Thoracic aorta (tissue), 2 donors: ENCODE measurements at regions not wholly inside any gene's neighbourhood (a gene's known extent, or its start where the extent isn't known, plus 50 kb on each side); places are given as distances from the start of the nearest gene placed in this dataset.

Experiments
- ATAC-seq: fragments of 150-250 bp; one replicate; pipeline ENCODE4 v1.8.0; 2017; ENCODE audit warnings: low read depth; ENCODE audit not compliant: insufficient number of reproducible peaks, low FRiP score
- DNase-seq: peaks from one replicate; pipeline ENCODE4 v3.0.0-alpha.2; 2020; ENCODE audit warnings: low spot score
- H3K27ac ChIP-seq, 2 donors: fragments of 200-600 bp; sonication (generic); 1 replicate in 1 of 2; 2 replicates in 1 of 2; pipeline ENCODE4 v1.5.1; 2016; ENCODE audit warnings: mild to moderate bottlenecking in 2 of 2, moderate library complexity in 2 of 2
- H3K27me3 ChIP-seq: fragments of 200-600 bp; sonication (generic); replicated peaks from 2 replicates; pipeline ENCODE4 v1.6.0; 2016; ENCODE audit warnings: mild to moderate bottlenecking; ENCODE audit not compliant: insufficient read depth
- H3K36me3 ChIP-seq: fragments of 200-600 bp; sonication (generic); one replicate; pipeline ENCODE4 v1.5.1; 2016
- H3K4me1 ChIP-seq, 2 donors: fragments of 200-600 bp; sonication (generic); 1 replicate in 1 of 2; 2 replicates in 1 of 2; pipeline versions ENCODE4 v1.5.1 to v1.6.0; 2016; ENCODE audit warnings: low read depth in 2 of 2, mild to moderate bottlenecking in 1 of 2; ENCODE audit not compliant: control insufficient read depth in 1 of 2
- H3K4me3 ChIP-seq: fragments of 200-600 bp; sonication (generic); 2 replicates; pipeline ENCODE4 v1.5.1; 2016; ENCODE audit warnings: mild to moderate bottlenecking
- H3K9me3 ChIP-seq: fragments of 200-600 bp; sonication (generic); 2 replicates; pipeline ENCODE4 v1.5.1; 2016
- CTCF ChIP-seq: fragments of 200-600 bp; sonication (generic); IDR thresholded peaks from one replicate; pipeline ENCODE4 v1.5.1; 2019; ENCODE audit warnings: antibody characterized with exemption

GRCh38 chr15:66638377-66638776, 63.7 kb upstream of the SMAD6 start:
- Histone ChIP-seq H3K4me1 (peaks cover 3 to 7% of the 10 kb centered on the region in 2 donors), H3K27me3 (no peaks in the 10 kb centered on the region), H3K9me3 (no peaks in the 10 kb centered on the region), H3K4me3 (no peak overlapping the region), H3K27ac (no peak overlapping the region), H3K36me3 (no peaks in the 10 kb centered on the region)
- no peak for TF ChIP-seq CTCF
- DNase-seq, result no peak
- ATAC-seq, result no peak

- no peaks in the 10 kb centered on the region for H3K9me3 ChIP-seq
- no peak for ATAC-seq
- H3K4me3 ChIP-seq, result no peak overlapping the region
- H3K36me3 ChIP-seq, result no peaks in the 10 kb centered on the region
- no peak for TF ChIP-seq CTCF
- H3K4me1 ChIP-seq, result peaks cover under 1 to 20% of the 10 kb centered on the region in 2 donors
- no peak for DNase-seq
- H3K27ac ChIP-seq, result no peak overlapping the region
- no peaks in the 10 kb centered on the region for H3K27me3 ChIP-seq
Observed at GRCh38 chr15:66641485-66642315, 60.3 kb upstream of the SMAD6 start.

GRCh38 chr15:66642514-66642913, 59.5 kb upstream of the SMAD6 start:
- Histone ChIP-seq H3K36me3 (no peaks in the 10 kb centered on the region), H3K27ac (no peak overlapping the region)
- no peak for ATAC-seq

GRCh38 chr15:66643033-66643432, 59.0 kb upstream of the SMAD6 start:
- no peaks in the 10 kb centered on the region for H3K36me3 ChIP-seq
- no peak overlapping the region for H3K27ac ChIP-seq
- H3K27me3 ChIP-seq, result no peaks in the 10 kb centered on the region
- TF ChIP-seq CTCF, result no peak
- H3K4me1 ChIP-seq, result peaks cover 11 to 33% of the 10 kb centered on the region in 2 donors
- DNase-seq (no peak), ATAC-seq (no peak)
- H3K9me3 ChIP-seq, result no peaks in the 10 kb centered on the region
- H3K4me3 ChIP-seq, result no peak overlapping the region

More at GRCh38 chr15:66642514-66642913, 59.5 kb upstream of the SMAD6 start:
- Histone ChIP-seq H3K9me3 (no peaks in the 10 kb centered on the region), H3K4me3 (no peak overlapping the region), H3K27me3 (no peaks in the 10 kb centered on the region), H3K4me1 (peaks cover 9 to 28% of the 10 kb centered on the region in 2 donors)
- no peak for TF ChIP-seq CTCF
- DNase-seq, result no peak

- Histone ChIP-seq H3K27ac (no peak overlapping the region), H3K9me3 (no peaks in the 10 kb centered on the region), H3K4me1 (peaks cover 11 to 34% of the 10 kb centered on the region in 2 donors), H3K27me3 (no peaks in the 10 kb centered on the region), H3K4me3 (no peak overlapping the region), H3K36me3 (no peaks in the 10 kb centered on the region)
- no peak for TF ChIP-seq CTCF
- DNase-seq (no peak), ATAC-seq (no peak)
Observed at GRCh38 chr15:66644000-66644787, 57.8 kb upstream of the SMAD6 start.
